ENCODE measurements at regions not wholly inside any gene's neighbourhood (a gene's known extent, or its start where the extent isn't known, plus 50 kb on each side); places are given as distances from the start of the nearest gene placed in this dataset.
"Not testable (repeated sequence)": the region's sequence is repeated elsewhere in the genome, so short reads cannot be mapped to it uniquely, and the experiment has no call there.

GRCh38 chr10:80011144-80011543 is 62.2 kb upstream of the SFTPD start:
- H3K36me3 ChIP-seq (ENCODE audit: control insufficient read depth, insufficient read depth, low read length); H3K4me1 ChIP-seq (replicated peaks in 1 of 2; ENCODE audit: control insufficient read depth in 2 of 2, insufficient read depth in 2 of 2, low read length in 2 of 2); in situ Hi-C loops (cut with MboI); POLR2A ChIA-PET; H3K9me3 ChIP-seq (replicated peaks; ENCODE audit: control insufficient read depth, insufficient read depth, low read depth, low read length); H3K79me2 ChIP-seq (ENCODE audit: control insufficient read depth, insufficient read depth, low read length); CTCF ChIA-PET (ENCODE audit: low intra/inter-chr PET ratio); H3K27ac ChIP-seq (ENCODE audit: extremely low read depth, low read depth, low read length); intact Hi-C loops (cut with micrococcal nuclease); FAIRE-seq; H2AFZ ChIP-seq (ENCODE audit: low read depth, low read length); H4K20me1 ChIP-seq (replicated peaks; ENCODE audit: control insufficient read depth, insufficient read depth, low read length); H3K9ac ChIP-seq (ENCODE audit: insufficient read depth in 1 of 2, low read depth in 2 of 2, low read length in 2 of 2); H3K4me3 ChIP-seq; BruUV-seq (replicated peaks); H3K4me2 ChIP-seq (ENCODE audit: insufficient read depth, low read length); DNase-seq (ENCODE audit: extremely low read depth in 1 of 4, low spot score in 3 of 4); ATAC-seq; H3K9me1 ChIP-seq (ENCODE audit: control insufficient read depth, insufficient read depth, low read length): not testable (repeated sequence)
- peaks cover 2 to 11% of the 10 kb centered on the region in 2 experiments; a peak in 3 of 5 replicates for H3K27me3 ChIP-seq (ENCODE audit: control insufficient read depth in 2 of 2, insufficient read depth in 2 of 2, low read length in 2 of 2)

- Histone ChIP-seq H3K9me3 (replicated peaks; ENCODE audit: control insufficient read depth, insufficient read depth, low read depth, low read length) (no peaks in the 10 kb centered on the region), H3K4me2 (ENCODE audit: insufficient read depth, low read length) (no peak overlapping the region), H3K9me1 (ENCODE audit: control insufficient read depth, insufficient read depth, low read length) (no peaks in the 10 kb centered on the region), H2AFZ (ENCODE audit: low read depth, low read length) (no peak overlapping the region), H3K79me2 (ENCODE audit: control insufficient read depth, insufficient read depth, low read length) (no peaks in the 10 kb centered on the region), H3K9ac (ENCODE audit: insufficient read depth in 1 of 2, low read depth in 2 of 2, low read length in 2 of 2) (no peak overlapping the region), H3K4me3 (no peak overlapping the region), H3K36me3 (ENCODE audit: control insufficient read depth, insufficient read depth, low read length) (no peaks in the 10 kb centered on the region), H3K27me3 (ENCODE audit: control insufficient read depth in 2 of 2, insufficient read depth in 2 of 2, low read length in 2 of 2) (peaks cover 4% of the 10 kb centered on the region in 2 experiments; a peak in 3 of 5 replicates), H3K27ac (ENCODE audit: extremely low read depth, low read depth, low read length) (no peak overlapping the region), H4K20me1 (replicated peaks; ENCODE audit: control insufficient read depth, insufficient read depth, low read length) (no peaks in the 10 kb centered on the region; the same call in 1 of the 2 replicates), H3K4me1 (replicated peaks in 1 of 2; ENCODE audit: control insufficient read depth in 2 of 2, insufficient read depth in 2 of 2, low read length in 2 of 2) (no peaks in the 10 kb centered on the region)
- CTCF ChIA-PET (ENCODE audit: low intra/inter-chr PET ratio) = no interaction called here
- POLR2A ChIA-PET = interaction anchor here (0.6 kb wide), 1 partner anchor 26 kb away, joined by 3 read pairs; no protein-coding TSS in a partner anchor
- DNase-seq (ENCODE audit: extremely low read depth in 1 of 4, low spot score in 3 of 4) = no peak
- ATAC-seq = no peak
- no peak for FAIRE-seq
- 0% methylated on average over 5 of the region's 5 CpGs for WGBS (ENCODE audit: insufficient coverage, low coverage, missing lambda C conversion rate)
- TF ChIP-seq, protein P1, sequence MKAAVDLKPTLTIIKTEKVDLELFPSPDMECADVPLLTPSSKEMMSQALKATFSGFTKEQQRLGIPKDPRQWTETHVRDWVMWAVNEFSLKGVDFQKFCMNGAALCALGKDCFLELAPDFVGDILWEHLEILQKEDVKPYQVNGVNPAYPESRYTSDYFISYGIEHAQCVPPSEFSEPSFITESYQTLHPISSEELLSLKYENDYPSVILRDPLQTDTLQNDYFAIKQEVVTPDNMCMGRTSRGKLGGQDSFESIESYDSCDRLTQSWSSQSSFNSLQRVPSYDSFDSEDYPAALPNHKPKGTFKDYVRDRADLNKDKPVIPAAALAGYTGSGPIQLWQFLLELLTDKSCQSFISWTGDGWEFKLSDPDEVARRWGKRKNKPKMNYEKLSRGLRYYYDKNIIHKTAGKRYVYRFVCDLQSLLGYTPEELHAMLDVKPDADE (conservative IDR thresholded peaks at IDR 0.05; ENCODE audit: control insufficient read depth, low read depth, low read length) = no peak
- TF ChIP-seq, protein P2, sequence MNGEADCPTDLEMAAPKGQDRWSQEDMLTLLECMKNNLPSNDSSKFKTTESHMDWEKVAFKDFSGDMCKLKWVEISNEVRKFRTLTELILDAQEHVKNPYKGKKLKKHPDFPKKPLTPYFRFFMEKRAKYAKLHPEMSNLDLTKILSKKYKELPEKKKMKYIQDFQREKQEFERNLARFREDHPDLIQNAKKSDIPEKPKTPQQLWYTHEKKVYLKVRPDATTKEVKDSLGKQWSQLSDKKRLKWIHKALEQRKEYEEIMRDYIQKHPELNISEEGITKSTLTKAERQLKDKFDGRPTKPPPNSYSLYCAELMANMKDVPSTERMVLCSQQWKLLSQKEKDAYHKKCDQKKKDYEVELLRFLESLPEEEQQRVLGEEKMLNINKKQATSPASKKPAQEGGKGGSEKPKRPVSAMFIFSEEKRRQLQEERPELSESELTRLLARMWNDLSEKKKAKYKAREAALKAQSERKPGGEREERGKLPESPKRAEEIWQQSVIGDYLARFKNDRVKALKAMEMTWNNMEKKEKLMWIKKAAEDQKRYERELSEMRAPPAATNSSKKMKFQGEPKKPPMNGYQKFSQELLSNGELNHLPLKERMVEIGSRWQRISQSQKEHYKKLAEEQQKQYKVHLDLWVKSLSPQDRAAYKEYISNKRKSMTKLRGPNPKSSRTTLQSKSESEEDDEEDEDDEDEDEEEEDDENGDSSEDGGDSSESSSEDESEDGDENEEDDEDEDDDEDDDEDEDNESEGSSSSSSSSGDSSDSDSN (IDR thresholded peaks at IDR 0.05; ENCODE audit: borderline replicate concordance in 1 of 2, low read depth in 2 of 2, low read length in 2 of 2) = no peak
- TF ChIP-seq ZBTB1 (CRISPR knock-in tag; IDR thresholded peaks at IDR 0.05; ENCODE audit: borderline replicate concordance, low read depth) = no peak
- no peak for TF ChIP-seq PHF21A (IDR thresholded peaks at IDR 0.05; ENCODE audit: borderline replicate concordance, low read depth)
- no peak for TF ChIP-seq SAP30 (IDR thresholded peaks at IDR 0.05; ENCODE audit: borderline replicate concordance, insufficient read depth, low read depth, low read length, poor library complexity, severe bottlenecking)
- TF ChIP-seq HNRNPK (IDR thresholded peaks at IDR 0.05; ENCODE audit: low read depth, low read length, poor library complexity, severe bottlenecking) = no peak
- TF ChIP-seq MAFF (IDR thresholded peaks at IDR 0.05; ENCODE audit: low read length) = no peak
- no peak for TF ChIP-seq ZNF77 (CRISPR knock-in tag; IDR thresholded peaks at IDR 0.05)
- in situ Hi-C loops (cut with MboI) = no loop called here
- BruUV-seq (replicated peaks) = no TSS peak
- intact Hi-C loops (cut with micrococcal nuclease) = no loop called here
Measured at GRCh38 chr10:80000541-80000940, 51.6 kb upstream of the SFTPD start.
